Prostate gland (tissue), 2 donors: ENCODE measurements at regions not wholly inside any gene's neighbourhood (a gene's known extent, or its start where the extent isn't known, plus 50 kb on each side); places are given as distances from the start of the nearest gene placed in this dataset.

Experiments used
- CTCF ChIP-seq, 4 experiments: fragments of 200-600 bp in 2 of 4; fragments of 450-650 bp in 2 of 4; sonication (generic) in 2 of 4; IDR thresholded peaks; 1 replicate in 3 of 4; 2 replicates in 1 of 4; pipeline ENCODE4 v1.5.1; 2016 to 2019; ENCODE audit warnings: antibody characterized with exemption in 4 of 4, mild to moderate bottlenecking in 2 of 4, moderate library complexity in 2 of 4
- POLR2A ChIP-seq: fragments of 450-650 bp; IDR thresholded peaks from one replicate; pipeline ENCODE4 v1.6.1; 2016; ENCODE audit warnings: antibody characterized with exemption, mild to moderate bottlenecking
- POLR2AphosphoS5 ChIP-seq: sonication (generic); formaldehyde crosslinking; IDR thresholded peaks from one replicate; pipeline ENCODE4 v1.6.1; 2017; ENCODE audit warnings: antibody characterized with exemption

- no peak for TF ChIP-seq POLR2A
- TF ChIP-seq POLR2AphosphoS5, result no peak
- TF ChIP-seq CTCF (IDR thresholded peaks at IDR 0.05), result no peak
Observed at GRCh38 chrX:39810901-39811300, 286.9 kb downstream of the BCOR start.
